GM21381 (cell line): ENCODE measurements at regions not wholly inside any gene's neighbourhood (a gene's known extent, or its start where the extent isn't known, plus 50 kb on each side); places are given as distances from the start of the nearest gene placed in this dataset.
"Not testable (repeated sequence)": the region's sequence is repeated elsewhere in the genome, so short reads cannot be mapped to it uniquely, and the experiment has no call there.

Experiments used
- ATAC-seq: cut with Tn5 transposase; IDR thresholded peaks from one replicate; pipeline ENCODE4 v1.9.1; 2021; ENCODE audit warnings: mild to moderate bottlenecking, moderate library complexity; ENCODE audit not compliant: unreplicated experiment

DNA sequence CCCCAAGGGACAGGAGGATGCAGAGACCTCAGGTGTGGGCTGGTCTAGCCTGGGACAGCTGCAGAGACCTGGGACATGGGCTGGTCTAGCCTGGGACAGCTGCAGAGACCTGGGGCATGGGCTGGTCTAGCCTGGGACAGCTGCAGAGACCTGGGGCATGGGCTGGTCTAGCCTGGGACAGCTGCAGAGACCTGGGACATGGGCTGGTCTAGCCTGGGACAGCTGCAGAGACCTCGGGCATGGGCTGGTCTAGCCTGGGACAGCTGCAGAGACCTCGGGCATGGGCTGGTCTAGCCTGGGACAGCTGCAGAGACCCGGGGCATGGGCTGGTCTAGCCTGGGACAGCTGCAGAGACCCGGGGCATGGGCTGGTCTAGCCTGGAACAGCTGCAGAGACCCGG, 310.8 kb downstream of the TEX29 start:
- not testable (repeated sequence) for ATAC-seq

DNA sequence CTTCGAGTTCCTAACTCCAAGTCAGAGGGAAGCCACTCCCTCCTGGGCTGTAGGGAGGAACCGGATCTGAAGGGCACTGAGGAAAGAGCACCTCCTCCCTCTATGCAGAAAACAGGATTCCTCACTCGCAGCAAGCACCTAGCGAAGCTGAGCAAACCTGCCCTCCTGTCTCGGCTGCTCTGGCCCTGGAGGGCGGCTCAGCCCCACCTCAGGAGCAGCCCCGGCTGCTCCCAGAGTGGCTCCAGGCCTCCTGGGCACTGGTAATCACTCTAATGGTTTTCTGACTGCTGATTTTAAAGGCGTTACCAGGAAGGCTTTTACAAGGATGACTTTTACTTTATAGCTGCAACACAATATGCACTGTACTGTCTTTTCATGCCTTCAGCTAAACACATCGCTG, 312.5 kb downstream of the TEX29 start:
- ATAC-seq, result no peak

DNA sequence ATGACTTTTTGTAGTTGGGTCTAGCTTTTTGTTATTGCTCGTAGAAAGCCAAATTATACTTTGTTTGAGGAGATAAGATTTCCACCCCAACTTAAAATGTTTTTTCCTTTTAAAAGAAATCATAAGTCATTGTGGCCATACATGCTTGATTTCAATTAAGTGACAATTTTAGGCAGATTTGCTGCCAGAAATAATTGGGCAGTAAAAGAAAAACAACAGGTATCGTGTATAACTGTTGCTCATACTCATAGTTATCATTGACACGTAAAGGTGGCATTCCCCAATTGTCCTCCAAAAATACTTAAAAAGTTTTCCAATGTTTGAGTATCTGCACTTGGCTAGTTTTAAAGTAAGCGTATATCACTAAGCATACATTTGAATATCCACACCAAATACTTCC, 313.0 kb downstream of the TEX29 start:
- ATAC-seq, result no peak

- ATAC-seq, result no peak
Observed at GRCh38 chr13:111634410-111634809, 314.0 kb downstream of the TEX29 start.

DNA sequence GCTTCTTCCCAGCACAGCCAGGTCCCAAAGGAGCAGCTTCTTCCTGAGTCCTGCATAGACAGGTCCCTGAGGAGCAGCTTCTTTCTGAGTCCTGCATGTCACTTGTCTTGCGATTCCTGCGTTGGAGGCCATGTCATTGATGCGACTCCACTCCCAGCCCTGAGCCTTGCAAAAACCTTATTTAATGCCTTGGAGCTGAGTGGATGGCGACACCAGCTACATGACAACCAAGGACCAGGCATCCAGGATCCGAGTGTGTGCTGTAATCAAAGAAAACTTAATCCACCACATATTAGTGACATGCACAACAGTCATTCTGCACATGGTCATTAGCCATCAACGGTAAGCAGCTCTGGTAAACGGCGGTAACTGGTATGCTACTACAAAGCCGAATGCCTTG, 315.8 kb downstream of the TEX29 start:
- ATAC-seq, result no peak

- no peak for ATAC-seq
Observed at GRCh38 chr13:111636804-111637203, 316.4 kb downstream of the TEX29 start.

DNA sequence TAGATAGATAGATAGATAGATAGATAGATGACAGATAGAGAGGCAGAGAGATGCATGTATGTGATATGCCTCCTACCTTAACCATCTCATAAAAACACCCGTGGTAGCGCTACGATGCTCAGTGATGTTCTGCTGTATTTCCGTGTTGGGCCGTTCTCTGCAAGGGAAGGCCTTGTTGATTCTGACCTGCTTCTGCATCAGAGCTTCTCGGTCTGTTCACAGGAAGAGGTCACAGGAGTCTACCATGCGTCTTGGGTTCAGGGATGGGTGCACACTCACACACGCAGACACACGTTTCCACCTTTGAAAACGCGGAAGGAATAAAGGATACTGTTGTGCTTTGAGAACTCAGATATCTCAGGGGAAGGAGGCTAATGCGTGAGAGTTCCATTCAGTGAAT, 316.9 kb downstream of the TEX29 start:
- no peak for ATAC-seq

GRCh38 chr13:111638233-111638632, 317.8 kb downstream of the TEX29 start:
- ATAC-seq, result no peak

DNA sequence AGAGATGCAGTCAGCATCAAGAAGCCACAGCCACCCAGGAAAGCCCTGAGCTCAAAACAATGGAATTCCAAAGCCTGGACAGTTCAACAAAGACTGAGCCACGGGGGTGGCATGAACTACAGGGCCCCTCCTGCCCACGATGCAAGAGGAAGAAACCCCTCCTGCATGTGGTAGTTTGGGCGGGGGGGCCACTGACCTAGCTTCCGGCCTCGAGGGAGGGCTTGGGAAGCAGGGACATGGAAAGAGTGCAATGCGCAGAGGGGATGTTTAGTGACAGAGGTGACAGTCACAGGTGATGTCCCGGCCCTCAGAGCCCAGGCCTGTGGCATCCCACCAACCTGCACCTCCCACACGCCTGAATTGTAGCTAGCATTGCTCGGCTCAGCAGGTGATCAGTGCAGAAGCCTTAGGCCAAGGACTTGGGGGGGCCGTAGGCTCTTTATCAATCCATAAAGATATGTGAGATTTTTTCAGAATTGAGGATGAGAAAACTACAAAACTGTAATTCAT, 318.8 kb downstream of the TEX29 start:
- ATAC-seq, result no peak

- ATAC-seq, result no peak
Observed at GRCh38 chr13:111640006-111640405, 319.6 kb downstream of the TEX29 start.

GRCh38 chr13:111640476-111640875, 320.0 kb downstream of the TEX29 start:
- ATAC-seq, result no peak

- ATAC-seq, result no peak
Observed at GRCh38 chr13:111642156-111642767, 321.8 kb downstream of the TEX29 start.

DNA sequence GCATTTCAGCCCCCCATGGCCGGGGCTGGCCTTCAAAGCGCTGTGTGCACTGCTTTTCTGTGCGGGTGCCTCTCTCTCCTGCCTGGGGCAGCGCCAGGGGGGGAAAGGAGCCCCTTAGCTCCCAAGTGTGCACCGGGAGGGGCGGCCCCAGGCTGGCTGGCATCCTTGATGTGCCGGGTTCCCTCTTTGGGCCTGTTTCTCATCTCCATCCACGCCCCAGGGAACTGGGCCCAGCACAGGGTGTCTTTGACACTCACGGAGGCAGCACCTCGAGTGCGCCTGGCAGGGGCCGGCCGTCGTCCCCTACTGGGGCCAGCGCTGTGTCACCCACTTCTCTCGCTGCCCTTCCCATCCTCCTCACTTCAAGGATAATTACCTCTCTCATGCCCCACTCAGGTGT, 324.3 kb downstream of the TEX29 start:
- no peak for ATAC-seq

DNA sequence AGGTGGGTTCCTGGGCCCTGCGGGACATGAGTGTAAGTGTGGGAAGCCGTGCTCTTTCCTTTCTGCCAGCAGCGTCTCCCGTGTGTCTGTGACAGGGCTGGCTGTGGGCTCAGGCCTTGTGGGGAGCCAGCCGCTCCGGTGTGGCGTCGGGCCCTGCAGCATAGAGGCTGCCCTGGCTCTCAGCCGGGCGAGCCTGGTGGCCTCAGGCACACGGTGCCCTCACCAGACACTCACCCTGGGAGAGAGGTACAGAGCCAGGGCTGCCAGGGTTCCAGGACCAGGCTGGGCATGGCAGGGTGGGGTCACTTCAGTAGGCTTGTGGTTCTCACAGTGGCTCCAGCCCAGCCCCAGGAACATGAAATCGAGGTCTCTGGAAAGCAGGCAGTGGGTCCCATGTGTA, 324.8 kb downstream of the TEX29 start:
- no peak for ATAC-seq

- no peak for ATAC-seq
Observed at GRCh38 chr13:111645598-111646455, 325.4 kb downstream of the TEX29 start.

GRCh38 chr13:111646456-111646855, 326.0 kb downstream of the TEX29 start:
- ATAC-seq, result no peak

DNA sequence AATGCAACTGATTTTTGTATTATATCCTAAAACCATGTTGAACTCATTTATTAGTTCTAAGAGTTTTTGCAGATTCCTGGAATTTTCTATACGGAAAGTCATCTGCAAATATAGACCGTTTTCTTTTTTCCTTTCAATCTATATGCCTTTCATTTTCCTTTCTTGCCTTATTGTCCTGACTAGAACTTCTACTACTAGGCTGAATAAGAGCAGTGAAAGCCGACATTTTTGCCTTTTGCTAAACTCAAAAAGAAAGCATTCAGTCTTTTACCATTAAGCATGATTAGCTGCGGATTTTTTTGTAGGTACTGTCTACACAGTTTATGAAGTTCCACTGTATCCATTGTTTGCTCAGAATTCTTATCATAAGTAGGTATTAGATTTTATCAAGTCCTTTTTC, 328.4 kb downstream of the TEX29 start:
- ATAC-seq, result no peak

DNA sequence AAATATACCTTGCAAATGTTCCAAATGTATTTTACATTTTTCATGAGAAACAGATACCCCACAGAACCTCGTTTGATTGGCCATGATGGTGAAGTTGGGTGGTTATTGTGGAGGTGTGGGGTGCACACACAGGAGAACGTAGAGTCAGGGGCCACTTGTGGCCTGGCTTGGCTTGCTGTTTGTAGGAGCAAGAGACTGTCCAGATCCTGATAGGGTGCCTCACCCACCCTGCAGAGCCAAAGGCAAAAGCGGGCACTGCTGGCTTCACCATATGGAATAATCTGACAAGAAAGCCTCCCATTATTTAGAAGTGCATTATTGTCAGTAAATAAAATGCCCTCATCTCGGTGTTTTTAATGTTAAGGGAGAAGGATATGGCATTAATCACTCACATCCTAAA, 330.2 kb downstream of the TEX29 start:
- no peak for ATAC-seq

- no peak for ATAC-seq
Observed at GRCh38 chr13:111652676-111653075, 332.2 kb downstream of the TEX29 start.

- no peak for ATAC-seq
Observed at GRCh38 chr13:111654531-111654930, 334.1 kb downstream of the TEX29 start.

GRCh38 chr13:111656439-111656838, 336.0 kb downstream of the TEX29 start:
- ATAC-seq, result no peak

DNA sequence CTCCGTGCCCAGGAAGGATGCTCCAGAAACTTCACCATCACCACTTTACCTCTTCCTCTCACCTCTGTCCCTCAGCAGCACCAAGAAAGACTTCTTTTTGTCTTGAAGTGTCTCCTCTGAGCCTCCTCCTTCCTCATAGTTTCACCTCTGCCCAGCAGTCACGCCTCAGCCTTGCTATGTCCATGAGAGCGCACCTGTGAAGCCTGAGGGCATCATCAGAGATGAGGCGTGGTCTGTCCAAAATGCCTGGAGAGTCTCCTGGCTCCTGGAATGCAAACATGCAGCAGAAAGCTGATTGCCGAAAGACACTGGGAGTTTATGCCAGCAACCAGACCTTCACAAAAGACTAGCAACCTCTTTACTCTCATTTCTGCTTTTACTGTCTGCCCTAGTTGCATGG, 336.6 kb downstream of the TEX29 start:
- no peak for ATAC-seq
